Astrocyte of the spinal cord (primary cell): ENCODE measurements at regions not wholly inside any gene's neighbourhood (a gene's known extent, or its start where the extent isn't known, plus 50 kb on each side); places are given as distances from the start of the nearest gene placed in this dataset.
A peak's percentile ranks its signal among the peaks of the same experiment; 100 is the strongest.

Source experiments
- DNase-seq: peaks from one replicate; pipeline ENCODE4 v3.0.0; 2011; ENCODE audit warnings: low read depth, low spot score
- H3K4me3 ChIP-seq: 2 replicates; pipeline ENCODE4 v1.5.1; 2011; ENCODE audit warnings: low read depth, mild to moderate bottlenecking, low read length, moderate library complexity
- in situ Hi-C: cut with HindIII; loops from 2 replicates; pipeline ENCODE4 v1.10.0; 2017; ENCODE audit warnings: low sequenced_read_pairs
- TF ChIP-seq, protein P1 (sequence below): IDR thresholded peaks from 2 replicates; pipeline ENCODE4 v1.5.1; 2012; ENCODE audit warnings: low read depth, mild to moderate bottlenecking, low read length, inconsistent platforms

DNA sequence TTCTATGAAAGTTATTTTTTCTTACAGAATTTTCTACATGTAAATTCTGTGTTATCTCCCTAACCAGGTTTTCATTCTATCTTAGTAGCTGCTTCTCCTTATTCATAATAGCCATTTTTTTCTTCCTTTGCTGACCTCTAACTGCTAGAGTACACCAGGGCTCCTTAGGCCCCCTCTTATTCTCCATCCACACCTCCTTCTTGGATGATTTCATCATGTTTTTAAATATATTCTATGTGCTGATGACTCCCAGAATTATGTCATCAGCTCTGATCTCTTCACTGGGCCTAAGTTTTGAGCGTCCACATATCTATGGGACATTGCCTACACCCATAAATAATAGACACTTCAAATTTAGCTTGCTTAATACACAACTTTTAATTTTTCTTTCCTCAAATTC is 721.5 kb downstream of the SLC16A7 start:
- DNase-seq, result no peak
- H3K4me3 ChIP-seq, result no peak overlapping the region
- in situ Hi-C loops, result no loop called here
- TF ChIP-seq, protein P1, sequence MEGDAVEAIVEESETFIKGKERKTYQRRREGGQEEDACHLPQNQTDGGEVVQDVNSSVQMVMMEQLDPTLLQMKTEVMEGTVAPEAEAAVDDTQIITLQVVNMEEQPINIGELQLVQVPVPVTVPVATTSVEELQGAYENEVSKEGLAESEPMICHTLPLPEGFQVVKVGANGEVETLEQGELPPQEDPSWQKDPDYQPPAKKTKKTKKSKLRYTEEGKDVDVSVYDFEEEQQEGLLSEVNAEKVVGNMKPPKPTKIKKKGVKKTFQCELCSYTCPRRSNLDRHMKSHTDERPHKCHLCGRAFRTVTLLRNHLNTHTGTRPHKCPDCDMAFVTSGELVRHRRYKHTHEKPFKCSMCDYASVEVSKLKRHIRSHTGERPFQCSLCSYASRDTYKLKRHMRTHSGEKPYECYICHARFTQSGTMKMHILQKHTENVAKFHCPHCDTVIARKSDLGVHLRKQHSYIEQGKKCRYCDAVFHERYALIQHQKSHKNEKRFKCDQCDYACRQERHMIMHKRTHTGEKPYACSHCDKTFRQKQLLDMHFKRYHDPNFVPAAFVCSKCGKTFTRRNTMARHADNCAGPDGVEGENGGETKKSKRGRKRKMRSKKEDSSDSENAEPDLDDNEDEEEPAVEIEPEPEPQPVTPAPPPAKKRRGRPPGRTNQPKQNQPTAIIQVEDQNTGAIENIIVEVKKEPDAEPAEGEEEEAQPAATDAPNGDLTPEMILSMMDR, result no peak

- in situ Hi-C loops, result no loop called here
- DNase-seq, result no peak
- TF ChIP-seq, protein P1, result no peak
- no peak overlapping the region for H3K4me3 ChIP-seq
These were observed 728.9 kb downstream of the SLC16A7 start for GRCh38 chr12:60324746-60325145.

DNA sequence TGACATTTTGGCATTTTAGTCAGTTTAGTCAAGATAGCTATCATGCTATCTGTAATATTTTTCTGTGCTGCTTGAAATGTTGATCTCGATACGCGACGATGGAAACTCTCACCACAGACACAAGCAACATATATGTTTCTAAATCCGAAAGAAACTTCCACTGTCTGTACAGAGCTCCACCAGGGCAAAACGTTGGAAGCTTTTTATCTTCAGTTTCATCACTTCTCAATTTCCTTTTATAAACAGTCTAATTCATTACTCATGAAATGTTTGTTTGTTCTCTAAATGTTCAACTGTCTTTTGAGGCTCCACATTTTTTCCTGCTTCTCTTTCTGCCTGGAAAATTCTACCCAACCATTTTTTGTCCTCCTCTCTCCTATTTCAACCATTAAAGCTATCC is 737.6 kb downstream of the SLC16A7 start:
- H3K4me3 ChIP-seq, result no peak overlapping the region
- DNase-seq, result peak; percentile 10
- in situ Hi-C loops, result no loop called here
- TF ChIP-seq, protein P1, result no peak

GRCh38 chr12:60335745-60336144 is 739.9 kb downstream of the SLC16A7 start:
- TF ChIP-seq, protein P1, result no peak
- in situ Hi-C loops, result no loop called here
- peak; percentile 50 for DNase-seq
- H3K4me3 ChIP-seq, result no peak overlapping the region

GRCh38 chr12:60337839-60338549 is 742.2 kb downstream of the SLC16A7 start:
- H3K4me3 ChIP-seq, result no peak overlapping the region
- DNase-seq, result no peak
- in situ Hi-C loops, result no loop called here
- TF ChIP-seq, protein P1, result no peak

- TF ChIP-seq, protein P1, result no peak
- no peak overlapping the region for H3K4me3 ChIP-seq
- no peak for DNase-seq
- in situ Hi-C loops, result no loop called here
These were observed 749.6 kb downstream of the SLC16A7 start for GRCh38 chr12:60345442-60345841.
